ENCODE measurements at regions not wholly inside any gene's neighbourhood (a gene's known extent, or its start where the extent isn't known, plus 50 kb on each side); places are given as distances from the start of the nearest gene placed in this dataset.

GRCh38 chr16:50450957-50451356 is 82.2 kb upstream of the BRD7 start:
- TF ChIP-seq ZFP30 (CRISPR knock-in tag; IDR thresholded peaks at IDR 0.05): no peak
- TF ChIP-seq POU6F1 (CRISPR knock-in tag; IDR thresholded peaks at IDR 0.05; ENCODE audit: borderline replicate concordance, low read depth): no peak
- TF ChIP-seq PATZ1 (CRISPR knock-in tag; IDR thresholded peaks at IDR 0.05; ENCODE audit: borderline replicate concordance): no peak
- no peak for TF ChIP-seq PPARA (CRISPR knock-in tag; IDR thresholded peaks at IDR 0.05; ENCODE audit: borderline replicate concordance)
- TF ChIP-seq RARB (CRISPR knock-in tag; IDR thresholded peaks at IDR 0.05): no peak
- no peak for TF ChIP-seq ISL1 (CRISPR knock-in tag; IDR thresholded peaks at IDR 0.05)
- no peak for TF ChIP-seq CREB5 (CRISPR knock-in tag; IDR thresholded peaks at IDR 0.05; ENCODE audit: low read depth)
- TF ChIP-seq ZNF70 (CRISPR knock-in tag; IDR thresholded peaks at IDR 0.05): no peak
